ENCODE measurements at regions not wholly inside any gene's neighbourhood (a gene's known extent, or its start where the extent isn't known, plus 50 kb on each side); places are given as distances from the start of the nearest gene placed in this dataset.

- no peak for TF ChIP-seq TAF1 (conservative IDR thresholded peaks at IDR 0.05)
- TF ChIP-seq CTCF (IDR thresholded peaks at IDR 0.05; ENCODE audit: low read depth, low read length, missing input control), result no peak
- TF ChIP-seq RXRA (IDR thresholded peaks at IDR 0.05), result no peak
- no peak for TF ChIP-seq REST (IDR thresholded peaks at IDR 0.05)
- TF ChIP-seq ZBTB33 (IDR thresholded peaks at IDR 0.05), result no peak
- no peak for TF ChIP-seq GABPA (IDR thresholded peaks at IDR 0.05 in 1 of 2, conservative IDR thresholded peaks at IDR 0.05 in 1 of 2)
- no peak for TF ChIP-seq MAX (IDR thresholded peaks at IDR 0.05)
- TF ChIP-seq RAD21 (IDR thresholded peaks at IDR 0.05), result no peak
- TF ChIP-seq HNF4G (IDR thresholded peaks at IDR 0.05), result no peak
- no peak for TF ChIP-seq FOXA1 (IDR thresholded peaks at IDR 0.05)
- no peak for TF ChIP-seq HNF4A (conservative IDR thresholded peaks at IDR 0.05)
- no peak for TF ChIP-seq SP1 (IDR thresholded peaks at IDR 0.05)
- TF ChIP-seq ATF3 (IDR thresholded peaks at IDR 0.05), result no peak
Observed at GRCh38 chr2:140018541-140018940, 1238.4 kb upstream of the NXPH2 start.

Data from liver (tissue), 3 donors.